Tibial nerve (tissue), 4 donors: ENCODE measurements at regions not wholly inside any gene's neighbourhood (a gene's known extent, or its start where the extent isn't known, plus 50 kb on each side); places are given as distances from the start of the nearest gene placed in this dataset.

ENCODE experiments used
- DNase-seq, 2 donors: peaks; one replicate each; pipeline ENCODE4 v3.0.0-alpha.2; 2019; ENCODE audit warnings: low spot score in 2 of 2
- H3K27ac ChIP-seq, 4 donors: fragments of 200-600 bp; sonication (generic) in 3 of 4; one replicate each; pipeline ENCODE4 v1.5.1; 2017 to 2019; ENCODE audit warnings: mild to moderate bottlenecking in 1 of 4
- H3K27me3 ChIP-seq, 2 donors: fragments of 200-600 bp; sonication (generic) in 1 of 2; one replicate each; pipeline versions ENCODE4 v1.5.1 to v1.6.0; 2017 to 2019
- H3K36me3 ChIP-seq, 3 donors: fragments of 200-600 bp; sonication (generic); one replicate each; pipeline ENCODE4 v1.5.1; 2018 to 2019
- H3K4me1 ChIP-seq, 4 donors: fragments of 200-600 bp; sonication (generic) in 3 of 4; one replicate each; pipeline ENCODE4 v1.5.1; 2017 to 2019
- H3K4me3 ChIP-seq, 4 donors: fragments of 200-600 bp; sonication (generic) in 3 of 4; one replicate each; pipeline ENCODE4 v1.5.1; 2017 to 2019; ENCODE audit warnings: mild to moderate bottlenecking in 1 of 4, moderate library complexity in 1 of 4
- H3K9me3 ChIP-seq, 4 donors: fragments of 200-600 bp; sonication (generic) in 3 of 4; one replicate each; pipeline ENCODE4 v1.5.1; 2017 to 2019
- EP300 ChIP-seq, 2 donors: sonication (generic); formaldehyde crosslinking; IDR thresholded peaks; one replicate each; pipeline ENCODE4 v1.6.1; 2017; ENCODE audit warnings: antibody characterized with exemption in 2 of 2, mild to moderate bottlenecking in 1 of 2
- POLR2A ChIP-seq, 2 donors: fragments of 450-650 bp; IDR thresholded peaks; one replicate each; pipeline ENCODE4 v1.6.1; 2017; ENCODE audit warnings: antibody characterized with exemption in 2 of 2, mild to moderate bottlenecking in 2 of 2, moderate library complexity in 2 of 2
- WGBS, 2 donors: methylation state at CpG; one replicate each; pipeline ENCODE4 v1.1.5; 2018; 5-methylcytosine and 5-hydroxymethylcytosine counted together
- TF ChIP-seq, protein P1 (sequence below), 5 experiments: fragments of 200-600 bp in 3 of 5; fragments of 450-650 bp in 2 of 5; sonication (generic) in 3 of 5; IDR thresholded peaks; one replicate each; pipeline ENCODE4 v1.5.1; 2016 to 2019; ENCODE audit warnings: antibody characterized with exemption in 5 of 5, mild to moderate bottlenecking in 3 of 5, moderate library complexity in 2 of 5

DNA sequence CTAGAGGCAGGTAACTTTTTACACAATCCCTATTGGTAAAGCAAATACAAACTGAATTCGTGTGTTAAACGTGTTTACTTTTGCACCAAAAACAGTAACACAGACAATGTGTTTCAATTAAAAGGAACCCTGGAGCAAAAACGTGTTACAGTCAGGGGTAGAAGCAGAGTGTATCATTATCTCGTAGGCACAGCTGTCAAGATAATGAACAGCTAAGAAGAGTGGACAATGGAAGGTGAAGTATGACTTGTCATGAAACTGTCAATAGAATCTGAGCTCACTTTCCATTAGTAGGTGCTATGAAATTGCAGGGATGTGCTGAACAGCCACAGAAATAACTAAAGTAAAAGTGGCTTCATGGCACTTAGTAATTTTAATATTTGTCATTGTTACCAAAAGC, 1229.8 kb upstream of the WWC1 start:
- no peaks in the 10 kb centered on the region for H3K36me3 ChIP-seq
- DNase-seq: no peak
- WGBS, 2 donors: 51 to 54% methylated on average over 4 of the region's 4 CpGs
- no peaks in the 10 kb centered on the region for H3K4me1 ChIP-seq
- no peak overlapping the region for H3K27ac ChIP-seq
- H3K9me3 ChIP-seq: no peaks in the 10 kb centered on the region
- H3K27me3 ChIP-seq: no peaks in the 10 kb centered on the region
- TF ChIP-seq, protein P1, sequence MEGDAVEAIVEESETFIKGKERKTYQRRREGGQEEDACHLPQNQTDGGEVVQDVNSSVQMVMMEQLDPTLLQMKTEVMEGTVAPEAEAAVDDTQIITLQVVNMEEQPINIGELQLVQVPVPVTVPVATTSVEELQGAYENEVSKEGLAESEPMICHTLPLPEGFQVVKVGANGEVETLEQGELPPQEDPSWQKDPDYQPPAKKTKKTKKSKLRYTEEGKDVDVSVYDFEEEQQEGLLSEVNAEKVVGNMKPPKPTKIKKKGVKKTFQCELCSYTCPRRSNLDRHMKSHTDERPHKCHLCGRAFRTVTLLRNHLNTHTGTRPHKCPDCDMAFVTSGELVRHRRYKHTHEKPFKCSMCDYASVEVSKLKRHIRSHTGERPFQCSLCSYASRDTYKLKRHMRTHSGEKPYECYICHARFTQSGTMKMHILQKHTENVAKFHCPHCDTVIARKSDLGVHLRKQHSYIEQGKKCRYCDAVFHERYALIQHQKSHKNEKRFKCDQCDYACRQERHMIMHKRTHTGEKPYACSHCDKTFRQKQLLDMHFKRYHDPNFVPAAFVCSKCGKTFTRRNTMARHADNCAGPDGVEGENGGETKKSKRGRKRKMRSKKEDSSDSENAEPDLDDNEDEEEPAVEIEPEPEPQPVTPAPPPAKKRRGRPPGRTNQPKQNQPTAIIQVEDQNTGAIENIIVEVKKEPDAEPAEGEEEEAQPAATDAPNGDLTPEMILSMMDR (IDR thresholded peaks at IDR 0.05): no peak
- TF ChIP-seq POLR2A (IDR thresholded peaks at IDR 0.05): no peak
- TF ChIP-seq EP300 (IDR thresholded peaks at IDR 0.05): no peak
- H3K4me3 ChIP-seq: no peak overlapping the region

DNA sequence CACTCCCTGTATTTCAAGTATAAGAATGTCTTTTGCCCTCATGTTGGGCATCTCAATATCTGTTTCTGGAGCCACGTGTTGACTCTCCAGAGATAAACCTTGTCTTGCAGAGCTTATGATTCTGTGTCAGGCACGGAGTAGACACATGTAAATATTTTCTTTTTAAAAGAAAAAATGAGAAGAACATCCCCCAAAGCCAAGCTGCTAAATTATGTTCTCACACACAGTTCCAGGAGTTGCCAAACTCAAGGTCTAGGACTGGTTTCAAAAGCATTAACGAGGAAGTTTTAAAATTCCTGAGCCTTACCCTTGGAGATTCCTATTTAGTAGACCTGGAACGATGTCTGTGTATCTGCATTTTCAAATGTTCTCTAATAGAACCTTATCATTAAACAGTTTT, 1228.3 kb upstream of the WWC1 start:
- Histone ChIP-seq H3K4me3 (no peak overlapping the region), H3K9me3 (no peaks in the 10 kb centered on the region), H3K4me1 (no peaks in the 10 kb centered on the region), H3K27ac (no peak overlapping the region), H3K36me3 (no peaks in the 10 kb centered on the region), H3K27me3 (no peaks in the 10 kb centered on the region)
- no peak for TF ChIP-seq EP300 (IDR thresholded peaks at IDR 0.05)
- TF ChIP-seq, protein P1 (IDR thresholded peaks at IDR 0.05): no peak
- no peak for TF ChIP-seq POLR2A (IDR thresholded peaks at IDR 0.05)
- 66 to 81% methylated on average over 4 of the region's 4 CpGs for WGBS, 2 donors
- no peak for DNase-seq

DNA sequence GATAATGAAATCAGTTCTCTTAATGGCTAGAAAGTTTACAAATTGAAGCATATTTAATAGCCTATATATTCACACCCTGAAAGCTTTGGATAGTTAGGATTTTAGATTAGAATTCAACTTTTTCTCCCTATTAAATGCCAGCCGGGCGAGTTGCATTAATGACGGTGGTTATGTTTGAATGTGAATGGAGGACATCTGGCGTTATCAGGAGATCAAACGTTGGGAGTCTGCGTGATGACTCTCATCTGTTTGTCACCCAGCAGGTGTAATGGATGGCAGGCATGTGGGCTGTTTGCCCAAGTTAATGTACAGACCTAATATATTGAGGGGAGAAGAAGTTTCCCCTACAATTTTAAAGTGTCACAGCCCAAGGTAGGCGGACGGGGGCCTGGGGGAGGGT, 1227.7 kb upstream of the WWC1 start:
- Histone ChIP-seq H3K27ac (no peak overlapping the region), H3K4me1 (no peaks in the 10 kb centered on the region), H3K4me3 (no peak overlapping the region), H3K27me3 (no peaks in the 10 kb centered on the region), H3K9me3 (no peaks in the 10 kb centered on the region), H3K36me3 (no peaks in the 10 kb centered on the region)
- TF ChIP-seq EP300 (IDR thresholded peaks at IDR 0.05) (no peak), POLR2A (IDR thresholded peaks at IDR 0.05) (no peak)
- TF ChIP-seq, protein P1 (IDR thresholded peaks at IDR 0.05): no peak
- 79 to 83% methylated on average over 8 of the region's 8 CpGs for WGBS, 2 donors
- no peak for DNase-seq

DNA sequence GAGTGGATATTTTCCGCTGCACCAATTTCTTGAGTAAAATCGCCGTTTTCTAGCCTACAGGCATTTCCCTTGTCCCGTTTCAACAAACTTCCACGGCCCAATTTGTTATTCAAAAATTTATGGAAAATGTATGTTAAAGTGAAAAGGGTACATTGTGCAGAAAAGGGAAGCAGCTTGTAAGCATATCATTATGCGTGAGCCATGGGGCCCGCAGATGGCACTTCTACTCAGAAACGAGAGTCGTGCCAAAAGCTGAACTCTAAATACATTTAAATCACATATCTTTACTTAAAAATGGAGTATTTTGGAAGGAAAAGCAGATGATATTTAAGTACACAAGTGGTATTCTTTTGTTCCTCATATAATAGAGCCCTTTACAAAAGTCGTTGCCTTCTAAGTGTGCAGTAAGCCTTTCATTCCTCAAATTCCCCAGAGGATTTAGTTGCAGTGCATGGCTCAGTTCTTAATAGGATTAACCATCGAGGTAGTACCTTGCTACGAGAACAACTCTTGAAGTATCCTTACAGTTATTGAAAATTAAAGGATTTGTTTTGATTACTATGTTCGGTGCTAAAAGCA, 1227.2 kb upstream of the WWC1 start:
- H3K4me1 ChIP-seq: no peaks in the 10 kb centered on the region
- no peak for DNase-seq
- no peaks in the 10 kb centered on the region for H3K27me3 ChIP-seq
- WGBS, 2 donors: 48 to 50% methylated on average over 13 of the region's 13 CpGs
- no peak overlapping the region for H3K4me3 ChIP-seq
- no peak overlapping the region for H3K27ac ChIP-seq
- no peaks in the 10 kb centered on the region for H3K9me3 ChIP-seq
- TF ChIP-seq POLR2A (IDR thresholded peaks at IDR 0.05): no peak
- no peak for TF ChIP-seq EP300 (IDR thresholded peaks at IDR 0.05)
- TF ChIP-seq, protein P1 (IDR thresholded peaks at IDR 0.05): no peak
- H3K36me3 ChIP-seq: no peaks in the 10 kb centered on the region

DNA sequence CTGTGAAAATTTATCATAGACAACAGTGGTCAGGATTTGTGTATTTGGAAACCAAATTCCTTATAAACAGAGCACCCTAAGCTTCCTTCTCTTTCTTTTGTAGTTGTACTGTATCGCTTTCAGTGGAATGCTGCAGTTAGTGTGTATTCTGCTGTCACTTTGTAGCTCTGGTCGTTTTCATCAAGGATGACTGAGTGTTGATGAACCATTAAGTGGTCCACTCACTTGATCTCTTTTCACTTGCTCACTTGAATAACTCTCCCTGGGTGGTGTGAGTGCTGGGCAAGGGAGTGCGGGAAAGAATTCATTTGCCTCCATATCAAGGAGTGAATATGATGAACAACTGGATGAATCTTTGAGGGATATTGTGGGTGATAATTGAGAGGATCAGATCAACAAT, 1225.7 kb upstream of the WWC1 start:
- Histone ChIP-seq H3K4me1 (no peaks in the 10 kb centered on the region), H3K27ac (no peak overlapping the region), H3K4me3 (no peak overlapping the region), H3K9me3 (no peaks in the 10 kb centered on the region), H3K36me3 (no peaks in the 10 kb centered on the region), H3K27me3 (no peaks in the 10 kb centered on the region)
- TF ChIP-seq, protein P1 (IDR thresholded peaks at IDR 0.05): no peak
- 66 to 73% methylated on average over 3 of the region's 3 CpGs for WGBS, 2 donors
- no peak for DNase-seq
